Heart right ventricle (tissue), 16 donors: ENCODE measurements at regions not wholly inside any gene's neighbourhood (a gene's known extent, or its start where the extent isn't known, plus 50 kb on each side); places are given as distances from the start of the nearest gene placed in this dataset.

Experiments used
- ATAC-seq, 8 donors: fragments of 200-7000 bp; cut with Tn5 transposase; one replicate each; pipeline ENCODE4 v1.9.1; 2020; ENCODE audit warnings: mild to moderate bottlenecking in 8 of 8, moderate library complexity in 8 of 8, moderate number of reproducible peaks in 1 of 8
- DNase-seq, 2 donors: peaks; one replicate each; pipeline ENCODE4 v3.0.0-alpha.2; 2020
- H3K27ac ChIP-seq, 10 donors: fragments of 200-600 bp; sonication (generic) in 2 of 10; one replicate each; pipeline versions ENCODE4 v1.5.0 to v1.8.0; 2020 to 2022; ENCODE audit warnings: mild to moderate bottlenecking in 3 of 10
- H3K27me3 ChIP-seq, 7 donors: fragments of 200-600 bp; one replicate each; pipeline ENCODE4 v1.8.0; 2021 to 2022; ENCODE audit warnings: mild to moderate bottlenecking in 2 of 7
- H3K36me3 ChIP-seq, 9 donors: fragments of 200-600 bp; sonication (generic) in 1 of 9; one replicate each; pipeline versions ENCODE4 v1.5.0 to v1.8.0; 2020 to 2022; ENCODE audit warnings: mild to moderate bottlenecking in 2 of 9
- H3K4me1 ChIP-seq, 9 donors: fragments of 200-600 bp; sonication (generic) in 1 of 9; one replicate each; pipeline versions ENCODE4 v1.5.0 to v1.8.0; 2020 to 2022; ENCODE audit warnings: mild to moderate bottlenecking in 4 of 9
- H3K4me3 ChIP-seq, 10 donors: fragments of 200-600 bp; sonication (generic) in 2 of 10; one replicate each; pipeline versions ENCODE4 v1.5.0 to v1.8.0; 2020 to 2022; ENCODE audit warnings: mild to moderate bottlenecking in 7 of 10, moderate library complexity in 2 of 10
- H3K9me3 ChIP-seq, 11 donors: fragments of 200-600 bp in 10 of 11; sonication (generic) in 2 of 11; one replicate each; pipeline versions ENCODE4 v1.5.0 to v1.8.0; 2013 to 2022; ENCODE audit warnings: mild to moderate bottlenecking in 2 of 11, control low read depth in 1 of 11, moderate library complexity in 1 of 11
- CTCF ChIP-seq, 9 donors: fragments of 200-600 bp; sonication (generic) in 2 of 9; IDR thresholded peaks; one replicate each; pipeline versions ENCODE4 v1.5.0 to v1.8.0; 2021 to 2022; ENCODE audit warnings: antibody characterized with exemption in 9 of 9, mild to moderate bottlenecking in 5 of 9, moderate library complexity in 1 of 9
- whole genome bisulfite sequencing, 2 donors: extraction: QIAGEN DNeasy Blood & Tissue Kit; methylation state at CpG; one replicate each; pipeline ENCODE4 v1.1.7; 2013; ENCODE audit warnings: inconsistent platforms in 1 of 2; 5-methylcytosine and 5-hydroxymethylcytosine counted together
- intact Hi-C, 10 donors: fragments of 100-400 bp; cut with DNase I; formaldehyde crosslinking; loops; one replicate each; pipeline versions ENCODE4 v1.11.1 to v1.14.2; 2022
- donor health status: Arrhythmogenic right ventricular cardiomyopathy.
- donor health status: ischemic (EF 13 %, LVEDD 7.1; RV severe dilation, severe dysfunction).
- donor health status: healthy with polysubstance abuse.
- donor health status: DM: no; HTN: yes; CAD: no.
- donor health status: DM: no; HTN: no; CAD: no.
- donor health status: ischemic (EF 25% LVEDD 6.9; RV normal size, moderate dysfunction).
- donor health status: ischemic (EF 25% LVEDD 5.7; RV mildly dilated, moderate dysfunction).
- donor health status: healthy.
- donor health status: DM: yes; HTN: yes; CAD: no.
- donor health status: Ischemic cardiomyopathy.
- donor health status: ischemic (EF 35%, LVEDD 5.7; RV mildly dilated, moderate dysfunction).
- donor health status: nonischemic (EF 11% LVEDD 7.7; RV severe dilation, severe dysfunction).
- donor health status: DM: yes; HTN: yes; CAD: no.
- donor health status: PGD.
- donor health status: ischemic (EF 29% LVEDD 5.4; RV normal size, mild dysfunction).
- donor health status: nonischemic (EF 23%, LVEDD 6.1; RV moderate dilation, normal function).

- Histone ChIP-seq H3K4me1 (peaks cover 0 to 37% (median 17%) of the 10 kb centered on the region in 9 donors), H3K9me3 (no peaks in the 10 kb centered on the region), H3K36me3 (no peaks in the 10 kb centered on the region), H3K27ac (peak overlapping the region; percentile 72 to 92 (median 88)), H3K4me3 (peak overlapping the region; percentile 58 to 91 (median 70)), H3K27me3 (peaks cover 0 to 49% (median 0%) of the 10 kb centered on the region in 7 donors)
- WGBS, 2 donors: 1% methylated on average over 60 to 69 of the region's 69 CpGs
- no peak for TF ChIP-seq CTCF (IDR thresholded peaks at IDR 0.05)
- peak; percentile 79 to 80 for DNase-seq
- intact Hi-C loops: loop anchor here in 9 of 10 donors (2.0 to 10.0 kb wide), 10 partner anchors 72 to 856 kb away; partner anchors contain the start of genes EIF4G2 (in 2 of the 9), ZBED5 (in 2 of the 9) and GALNT18 (in 1 of the 9)
- ATAC-seq: peak; percentile 74 to 86 (median 82)
Observed at GRCh38 chr11:10930972-10931760, 73.3 kb upstream of the ZBED5 start.

GRCh38 chr11:10930224-10930971, 72.5 kb upstream of the ZBED5 start:
- Histone ChIP-seq H3K4me1 (peaks cover 0 to 40% (median 17%) of the 10 kb centered on the region in 9 donors), H3K4me3 (peak overlapping the region; percentile 58 to 91 (median 70)), H3K27me3 (peaks cover 0 to 49% (median 0%) of the 10 kb centered on the region in 7 donors), H3K27ac (peak overlapping the region; percentile 72 to 92 (median 88)), H3K9me3 (no peaks in the 10 kb centered on the region), H3K36me3 (no peaks in the 10 kb centered on the region)
- 9% methylated on average over 35 of the region's 35 CpGs for WGBS, 2 donors
- intact Hi-C loops: loop anchor here in 9 of 10 donors (2.0 to 10.0 kb wide), 10 partner anchors 72 to 857 kb away; partner anchors contain the start of genes EIF4G2 (in 2 of the 9), ZBED5 (in 2 of the 9) and GALNT18 (in 1 of the 9)
- no peak for TF ChIP-seq CTCF (IDR thresholded peaks at IDR 0.05)
- ATAC-seq: peak in 5 of 8 donors; percentile 1 to 14 (median 4)
- no peak for DNase-seq

GRCh38 chr11:10927538-10927937, 69.7 kb upstream of the ZBED5 start:
- no peak for ATAC-seq
- H3K36me3 ChIP-seq: no peaks in the 10 kb centered on the region
- no peaks in the 10 kb centered on the region for H3K9me3 ChIP-seq
- H3K4me1 ChIP-seq: peaks cover 0 to 36% (median 6%) of the 10 kb centered on the region in 9 donors
- H3K27ac ChIP-seq: no peak overlapping the region
- DNase-seq: no peak
- peaks cover 0 to 31% (median 0%) of the 10 kb centered on the region in 7 donors for H3K27me3 ChIP-seq
- no peak overlapping the region for H3K4me3 ChIP-seq
- no peak for TF ChIP-seq CTCF (IDR thresholded peaks at IDR 0.05)
- intact Hi-C loops: loop anchor here in 1 of 10 donors (5.0 kb wide), 1 partner anchor 70 kb away; the partner anchor contains the start of gene ZBED5
- WGBS, 2 donors: 33 to 44% methylated on average over 1 of the region's 1 CpG

- Histone ChIP-seq H3K9me3 (no peaks in the 10 kb centered on the region), H3K4me3 (no peak overlapping the region), H3K4me1 (peaks cover 0 to 28% (median 6%) of the 10 kb centered on the region in 9 donors), H3K27me3 (peaks cover 0 to 26% (median 0%) of the 10 kb centered on the region in 7 donors), H3K27ac (no peak overlapping the region), H3K36me3 (no peaks in the 10 kb centered on the region)
- ATAC-seq (no peak), DNase-seq (no peak)
- intact Hi-C loops: loop anchor here in 1 of 10 donors (5.0 kb wide), 1 partner anchor 70 kb away; the partner anchor contains the start of gene ZBED5
- no peak for TF ChIP-seq CTCF (IDR thresholded peaks at IDR 0.05)
Observed at GRCh38 chr11:10926801-10927211, 69.0 kb upstream of the ZBED5 start.
